ENCODE measurements at regions not wholly inside any gene's neighbourhood (a gene's known extent, or its start where the extent isn't known, plus 50 kb on each side); places are given as distances from the start of the nearest gene placed in this dataset.
A peak's percentile ranks its signal among the peaks of the same experiment; 100 is the strongest.

DNA sequence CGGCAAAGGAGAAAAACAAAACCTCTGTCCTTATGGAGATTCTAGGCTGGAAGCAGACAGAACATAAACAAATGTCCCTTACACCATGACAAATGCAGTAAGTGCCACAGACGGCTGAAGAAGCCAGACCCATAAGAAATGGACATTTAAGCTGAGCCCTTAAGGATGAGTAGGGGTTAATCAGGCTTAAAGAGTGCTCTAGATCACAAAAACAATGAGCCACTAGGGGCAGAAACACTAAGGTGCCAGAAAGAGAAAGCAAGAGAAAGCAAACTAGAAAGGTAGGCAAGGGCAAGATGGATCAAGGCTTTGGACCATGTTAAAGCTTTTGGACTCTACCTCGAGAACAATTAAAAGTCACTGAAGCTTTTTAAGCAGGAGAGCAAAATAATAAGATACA is 326.9 kb upstream of the WWC1 start:
- no peak for DNase-seq (ENCODE audit: low spot score)
- in situ Hi-C loops (cut with MboI; ENCODE audit: low pct_unique_long_range_greater_than_20kb, low sequenced_read_pairs, unreplicated experiment): no loop called here

DNA sequence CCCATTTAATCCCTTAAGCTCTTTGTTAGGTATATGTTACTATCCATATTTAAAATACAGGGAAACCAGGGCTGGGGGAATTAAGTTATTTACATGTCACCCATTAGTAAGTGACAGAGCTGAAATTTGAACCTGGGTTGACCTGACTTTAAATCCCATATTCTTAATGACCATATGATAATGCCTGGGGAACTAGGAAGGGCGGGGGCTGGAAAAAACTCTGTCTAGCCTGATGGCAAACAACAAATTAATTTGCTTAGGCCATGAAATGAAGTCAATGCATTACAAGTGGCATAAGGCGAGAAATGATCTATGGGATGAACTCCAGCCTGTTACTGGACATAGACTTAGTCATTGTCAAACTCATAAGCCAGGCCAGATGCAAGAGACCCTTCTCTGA is 325.7 kb upstream of the WWC1 start:
- in situ Hi-C loops (cut with MboI; ENCODE audit: low pct_unique_long_range_greater_than_20kb, low sequenced_read_pairs, unreplicated experiment): no loop called here
- no peak for DNase-seq (ENCODE audit: low spot score)
- no peak for TF ChIP-seq CTCF (IDR thresholded peaks at IDR 0.05; ENCODE audit: extremely low read depth, insufficient read depth, missing control alignments)

More for the DNA sequence above, 326.9 kb upstream of the WWC1 start:
- TF ChIP-seq CTCF (IDR thresholded peaks at IDR 0.05; ENCODE audit: extremely low read depth, insufficient read depth, missing control alignments): no peak

- in situ Hi-C loops (cut with MboI; ENCODE audit: low pct_unique_long_range_greater_than_20kb, low sequenced_read_pairs, unreplicated experiment): no loop called here
- no peak for TF ChIP-seq CTCF (IDR thresholded peaks at IDR 0.05; ENCODE audit: extremely low read depth, insufficient read depth, missing control alignments)
- no peak for DNase-seq (ENCODE audit: low spot score)
Measured at GRCh38 chr5:167966979-167967378, 324.5 kb upstream of the WWC1 start.

- in situ Hi-C loops (cut with MboI; ENCODE audit: low pct_unique_long_range_greater_than_20kb, low sequenced_read_pairs, unreplicated experiment): no loop called here
- DNase-seq (ENCODE audit: low spot score): no peak
- no peak for TF ChIP-seq CTCF (IDR thresholded peaks at IDR 0.05; ENCODE audit: extremely low read depth, insufficient read depth, missing control alignments)
Measured at GRCh38 chr5:167967494-167968177, 323.8 kb upstream of the WWC1 start.

GRCh38 chr5:167968837-167969236 is 322.6 kb upstream of the WWC1 start:
- DNase-seq (ENCODE audit: low spot score): no peak
- in situ Hi-C loops (cut with MboI; ENCODE audit: low pct_unique_long_range_greater_than_20kb, low sequenced_read_pairs, unreplicated experiment): no loop called here
- no peak for TF ChIP-seq CTCF (IDR thresholded peaks at IDR 0.05; ENCODE audit: extremely low read depth, insufficient read depth, missing control alignments)

- TF ChIP-seq CTCF (IDR thresholded peaks at IDR 0.05; ENCODE audit: extremely low read depth, insufficient read depth, missing control alignments): no peak
- DNase-seq (ENCODE audit: low spot score): peak; percentile 30
- in situ Hi-C loops (cut with MboI; ENCODE audit: low pct_unique_long_range_greater_than_20kb, low sequenced_read_pairs, unreplicated experiment): no loop called here
Measured at GRCh38 chr5:167969998-167970397, 321.4 kb upstream of the WWC1 start.
